NT2/D1 (cell line): ENCODE measurements at regions not wholly inside any gene's neighbourhood (a gene's known extent, or its start where the extent isn't known, plus 50 kb on each side); places are given as distances from the start of the nearest gene placed in this dataset.

Source experiments
- YY1 ChIP-seq: IDR thresholded peaks from 2 replicates; pipeline ENCODE4 v1.6.1; 2011; ENCODE audit not compliant: insufficient read length, insufficient read depth
- ZNF274 ChIP-seq: IDR thresholded peaks from 2 replicates; pipeline ENCODE4 v1.6.1; 2011; ENCODE audit warnings: mild to moderate bottlenecking, low read depth, low read length

GRCh38 chr7:17131060-17131345, 167.4 kb upstream of the AHR start:
- TF ChIP-seq YY1 (no peak), ZNF274 (no peak)
